Neural cell (in vitro differentiated cells): ENCODE measurements at regions not wholly inside any gene's neighbourhood (a gene's known extent, or its start where the extent isn't known, plus 50 kb on each side); places are given as distances from the start of the nearest gene placed in this dataset.

Experiments used
- H2AFZ ChIP-seq: fragments of 200-600, 300-800 bp; sonication (generic), shearing (Covaris generic); 2 replicates; pipeline ENCODE4 v1.6.0; 2014; ENCODE audit warnings: low read depth, mild to moderate bottlenecking, antibody characterized with exemption, low read length, moderate library complexity
- H3F3A ChIP-seq: fragments of 200-600 bp; shearing (Covaris generic); 2 replicates; pipeline ENCODE4 v1.6.1; 2016; ENCODE audit warnings: mild to moderate bottlenecking, moderate library complexity, mixed read lengths, antibody characterized with exemption, low read length; ENCODE audit not compliant: insufficient read depth, poor library complexity, severe bottlenecking
- H3K27ac ChIP-seq: fragments of 200-600, 300-800 bp; sonication (generic), shearing (Covaris generic); 2 replicates; pipeline ENCODE4 v1.5.1; 2014; ENCODE audit warnings: mild to moderate bottlenecking, low read length, moderate library complexity
- H3K27me3 ChIP-seq: fragments of 300-800, 200-600 bp; sonication (generic), shearing (Covaris generic); 2 replicates; pipeline ENCODE4 v1.6.0; 2014; ENCODE audit warnings: mild to moderate bottlenecking, low read depth, low read length, moderate library complexity; ENCODE audit not compliant: insufficient read depth
- H3K36me3 ChIP-seq: fragments of 300-800, 200-600 bp; sonication (generic), shearing (Covaris generic); 2 replicates; pipeline ENCODE4 v1.5.1; 2014; ENCODE audit warnings: mild to moderate bottlenecking, antibody characterized with exemption, low read length, moderate library complexity; ENCODE audit not compliant: insufficient read depth
- H3K4me2 ChIP-seq: fragments of 300-800, 200-600 bp; sonication (generic), shearing (Covaris generic); 2 replicates; pipeline ENCODE4 v1.6.0; 2014; ENCODE audit warnings: mild to moderate bottlenecking, low read length
- H3K4me3 ChIP-seq: fragments of 300-800, 200-600 bp; sonication (generic), shearing (Covaris generic); 2 replicates; pipeline ENCODE4 v1.5.1; 2014; ENCODE audit warnings: mild to moderate bottlenecking, low read length, moderate library complexity
- H3K79me2 ChIP-seq: fragments of 200-600 bp; shearing (Covaris generic); replicated peaks from 2 replicates; pipeline ENCODE4 v1.6.0; 2014; ENCODE audit warnings: mild to moderate bottlenecking, low read length, moderate library complexity; ENCODE audit not compliant: insufficient read depth
- H3K9ac ChIP-seq: fragments of 300-800, 200-600 bp; sonication (generic), shearing (Covaris generic); 2 replicates; pipeline ENCODE4 v1.6.1; 2016; ENCODE audit warnings: mild to moderate bottlenecking, low read length, mixed read lengths
- H3K9me2 ChIP-seq: fragments of 200-600 bp; shearing (Covaris generic); 2 replicates; pipeline ENCODE4 v1.6.1; 2016; ENCODE audit warnings: mild to moderate bottlenecking, low read length, mixed read lengths; ENCODE audit not compliant: insufficient read depth
- H3K9me3 ChIP-seq: fragments of 200-600, 300-800 bp; sonication (generic), shearing (Covaris generic); 2 replicates; pipeline ENCODE4 v1.6.1; 2016; ENCODE audit warnings: mild to moderate bottlenecking, mixed run types, low read length, moderate library complexity, mixed read lengths
- H4K20me1 ChIP-seq: fragments of 200-600 bp; shearing (Covaris generic); 2 replicates; pipeline ENCODE4 v1.6.1; 2016; ENCODE audit warnings: mild to moderate bottlenecking, mixed run types; ENCODE audit not compliant: insufficient read depth
- EP300 ChIP-seq: fragments of 450-650 bp; conservative IDR thresholded peaks from 2 replicates; pipeline ENCODE4 v1.6.1; 2014; ENCODE audit warnings: antibody characterized with exemption, mild to moderate bottlenecking, moderate library complexity; ENCODE audit not compliant: poor library complexity, severe bottlenecking
- EZH2 ChIP-seq: fragments of 200-600, 300-800 bp; shearing (Covaris generic), sonication (generic); IDR thresholded peaks from 2 replicates; pipeline ENCODE4 v1.6.1; 2014; ENCODE audit warnings: antibody characterized with exemption, low read length, borderline replicate concordance, mild to moderate bottlenecking; ENCODE audit not compliant: insufficient read depth, poor library complexity, severe bottlenecking
- MXI1 ChIP-seq: fragments of 450-650 bp; conservative IDR thresholded peaks from 2 replicates; pipeline ENCODE4 v1.6.1; 2014; ENCODE audit warnings: antibody characterized with exemption, mild to moderate bottlenecking; ENCODE audit not compliant: poor library complexity, severe bottlenecking
- POLR2AphosphoS5 ChIP-seq: IDR thresholded peaks from 2 replicates; pipeline ENCODE4 v1.6.1; 2012
- RAD21 ChIP-seq: fragments of 450-650 bp; conservative IDR thresholded peaks from 2 replicates; pipeline ENCODE4 v1.6.1; 2014; ENCODE audit warnings: antibody characterized with exemption, mild to moderate bottlenecking, moderate library complexity
- SMC3 ChIP-seq: fragments of 450-650 bp; conservative IDR thresholded peaks from 2 replicates; pipeline ENCODE4 v1.6.1; 2014; ENCODE audit warnings: antibody characterized with exemption, mild to moderate bottlenecking, moderate library complexity; ENCODE audit not compliant: poor library complexity
- TAF1 ChIP-seq: IDR thresholded peaks from 2 replicates; pipeline ENCODE4 v1.6.1; 2012; ENCODE audit warnings: low read depth
- TF ChIP-seq, protein P1 (sequence below): fragments of 450-650 bp; IDR thresholded peaks from 2 replicates; pipeline ENCODE4 v1.5.1; 2014; ENCODE audit warnings: antibody characterized with exemption, mild to moderate bottlenecking, moderate library complexity; ENCODE audit not compliant: poor library complexity, severe bottlenecking
- TF ChIP-seq, protein P2 (sequence below): IDR thresholded peaks from 2 replicates; pipeline ENCODE4 v1.6.1; 2012; ENCODE audit warnings: borderline replicate concordance

DNA sequence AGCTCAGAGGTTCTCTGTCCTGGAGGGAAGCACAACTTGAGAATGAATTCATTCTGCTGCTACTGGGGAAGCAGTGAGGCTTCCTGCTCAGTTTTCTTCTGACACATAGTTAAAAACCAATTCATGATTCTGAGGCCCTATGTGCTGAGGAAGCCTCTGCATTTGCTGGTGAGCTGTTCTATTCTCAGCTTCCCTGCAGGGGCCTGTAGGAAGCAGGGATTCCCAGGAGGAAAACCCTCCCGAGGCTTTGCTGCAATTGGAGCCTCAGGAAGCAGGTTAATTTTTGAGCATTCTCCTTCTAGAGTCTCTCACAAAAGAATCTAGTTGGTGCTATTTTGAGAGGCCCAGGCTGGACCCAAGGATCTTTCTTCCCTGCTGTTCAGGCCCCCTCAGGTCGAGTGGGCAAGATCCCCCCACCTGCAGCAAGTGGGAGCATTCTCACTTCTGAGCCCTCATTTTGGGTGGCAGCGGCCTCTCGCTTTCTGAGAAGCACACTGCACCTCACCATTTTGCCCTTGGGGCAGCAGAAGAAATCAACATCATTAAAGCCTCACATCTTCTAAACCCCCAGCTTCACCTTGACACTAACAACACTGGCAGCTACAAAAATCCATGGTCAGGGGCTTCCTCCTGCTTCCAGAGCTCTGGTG, 197.5 kb upstream of the TSC22D2 start:
- no peak overlapping the region for H3K4me3 ChIP-seq
- H2AFZ ChIP-seq, result no peak overlapping the region
- H3K27me3 ChIP-seq, result no peaks in the 10 kb centered on the region
- H3K9ac ChIP-seq, result no peak overlapping the region
- H3K9me3 ChIP-seq, result no peaks in the 10 kb centered on the region
- H3K9me2 ChIP-seq, result no peaks in the 10 kb centered on the region
- TF ChIP-seq, protein P1, sequence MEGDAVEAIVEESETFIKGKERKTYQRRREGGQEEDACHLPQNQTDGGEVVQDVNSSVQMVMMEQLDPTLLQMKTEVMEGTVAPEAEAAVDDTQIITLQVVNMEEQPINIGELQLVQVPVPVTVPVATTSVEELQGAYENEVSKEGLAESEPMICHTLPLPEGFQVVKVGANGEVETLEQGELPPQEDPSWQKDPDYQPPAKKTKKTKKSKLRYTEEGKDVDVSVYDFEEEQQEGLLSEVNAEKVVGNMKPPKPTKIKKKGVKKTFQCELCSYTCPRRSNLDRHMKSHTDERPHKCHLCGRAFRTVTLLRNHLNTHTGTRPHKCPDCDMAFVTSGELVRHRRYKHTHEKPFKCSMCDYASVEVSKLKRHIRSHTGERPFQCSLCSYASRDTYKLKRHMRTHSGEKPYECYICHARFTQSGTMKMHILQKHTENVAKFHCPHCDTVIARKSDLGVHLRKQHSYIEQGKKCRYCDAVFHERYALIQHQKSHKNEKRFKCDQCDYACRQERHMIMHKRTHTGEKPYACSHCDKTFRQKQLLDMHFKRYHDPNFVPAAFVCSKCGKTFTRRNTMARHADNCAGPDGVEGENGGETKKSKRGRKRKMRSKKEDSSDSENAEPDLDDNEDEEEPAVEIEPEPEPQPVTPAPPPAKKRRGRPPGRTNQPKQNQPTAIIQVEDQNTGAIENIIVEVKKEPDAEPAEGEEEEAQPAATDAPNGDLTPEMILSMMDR, result no peak
- no peak for TF ChIP-seq EP300
- no peaks in the 10 kb centered on the region for H3K79me2 ChIP-seq
- H3K4me2 ChIP-seq, result no peak overlapping the region
- no peaks in the 10 kb centered on the region for H3K36me3 ChIP-seq
- H3K27ac ChIP-seq, result no peak overlapping the region
- H3F3A ChIP-seq, result no peaks in the 10 kb centered on the region
- no peaks in the 10 kb centered on the region for H4K20me1 ChIP-seq

DNA sequence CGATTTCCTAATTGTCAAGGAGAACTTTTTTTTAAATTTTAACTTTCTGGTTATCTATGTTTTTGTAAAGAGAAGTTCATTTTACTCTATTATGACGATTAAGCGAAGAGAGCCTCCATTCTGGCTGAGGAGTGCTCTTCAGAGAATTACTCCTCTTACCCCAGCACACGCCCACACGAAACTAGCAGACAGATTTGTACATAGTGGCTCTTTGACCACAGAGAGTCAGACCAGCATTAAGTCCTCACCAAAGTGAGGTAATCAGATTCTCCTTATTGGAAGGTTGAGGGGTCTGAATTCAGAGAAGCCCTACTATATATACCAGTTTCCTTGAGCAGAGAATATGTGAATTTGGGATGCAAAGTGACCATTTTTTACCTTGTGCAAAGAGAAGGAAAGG, 204.8 kb upstream of the TSC22D2 start:
- Histone ChIP-seq H3K9ac (no peak overlapping the region), H3K27ac (no peak overlapping the region), H3K4me3 (no peak overlapping the region), H3K9me3 (no peaks in the 10 kb centered on the region), H2AFZ (no peak overlapping the region), H3K27me3 (no peaks in the 10 kb centered on the region), H3K9me2 (no peaks in the 10 kb centered on the region), H3K4me2 (no peak overlapping the region), H3K79me2 (no peaks in the 10 kb centered on the region), H3F3A (no peaks in the 10 kb centered on the region), H4K20me1 (no peaks in the 10 kb centered on the region), H3K36me3 (no peaks in the 10 kb centered on the region)
- TF ChIP-seq TAF1, result no peak
- no peak for TF ChIP-seq RAD21
- TF ChIP-seq, protein P2, sequence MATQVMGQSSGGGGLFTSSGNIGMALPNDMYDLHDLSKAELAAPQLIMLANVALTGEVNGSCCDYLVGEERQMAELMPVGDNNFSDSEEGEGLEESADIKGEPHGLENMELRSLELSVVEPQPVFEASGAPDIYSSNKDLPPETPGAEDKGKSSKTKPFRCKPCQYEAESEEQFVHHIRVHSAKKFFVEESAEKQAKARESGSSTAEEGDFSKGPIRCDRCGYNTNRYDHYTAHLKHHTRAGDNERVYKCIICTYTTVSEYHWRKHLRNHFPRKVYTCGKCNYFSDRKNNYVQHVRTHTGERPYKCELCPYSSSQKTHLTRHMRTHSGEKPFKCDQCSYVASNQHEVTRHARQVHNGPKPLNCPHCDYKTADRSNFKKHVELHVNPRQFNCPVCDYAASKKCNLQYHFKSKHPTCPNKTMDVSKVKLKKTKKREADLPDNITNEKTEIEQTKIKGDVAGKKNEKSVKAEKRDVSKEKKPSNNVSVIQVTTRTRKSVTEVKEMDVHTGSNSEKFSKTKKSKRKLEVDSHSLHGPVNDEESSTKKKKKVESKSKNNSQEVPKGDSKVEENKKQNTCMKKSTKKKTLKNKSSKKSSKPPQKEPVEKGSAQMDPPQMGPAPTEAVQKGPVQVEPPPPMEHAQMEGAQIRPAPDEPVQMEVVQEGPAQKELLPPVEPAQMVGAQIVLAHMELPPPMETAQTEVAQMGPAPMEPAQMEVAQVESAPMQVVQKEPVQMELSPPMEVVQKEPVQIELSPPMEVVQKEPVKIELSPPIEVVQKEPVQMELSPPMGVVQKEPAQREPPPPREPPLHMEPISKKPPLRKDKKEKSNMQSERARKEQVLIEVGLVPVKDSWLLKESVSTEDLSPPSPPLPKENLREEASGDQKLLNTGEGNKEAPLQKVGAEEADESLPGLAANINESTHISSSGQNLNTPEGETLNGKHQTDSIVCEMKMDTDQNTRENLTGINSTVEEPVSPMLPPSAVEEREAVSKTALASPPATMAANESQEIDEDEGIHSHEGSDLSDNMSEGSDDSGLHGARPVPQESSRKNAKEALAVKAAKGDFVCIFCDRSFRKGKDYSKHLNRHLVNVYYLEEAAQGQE, result no peak

DNA sequence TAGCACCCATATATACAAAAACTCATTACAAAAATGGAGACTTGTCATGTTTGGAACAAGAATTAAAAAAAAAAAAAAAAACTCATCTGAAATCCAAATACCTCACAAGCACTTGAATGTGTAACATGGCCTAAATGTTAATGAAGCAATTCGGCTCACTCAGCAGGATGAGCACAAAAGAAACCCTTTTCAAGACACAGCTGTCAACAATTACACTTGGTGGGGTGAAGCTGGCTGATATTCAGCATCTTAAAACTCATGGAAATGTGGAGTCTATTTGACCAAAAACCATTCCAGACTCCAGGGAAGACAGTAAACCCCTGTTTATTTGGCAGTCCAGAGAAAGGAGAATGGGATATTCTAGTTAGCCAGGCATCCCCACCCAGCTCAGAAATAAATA, 205.4 kb upstream of the TSC22D2 start:
- H2AFZ ChIP-seq, result no peak overlapping the region
- H3K4me2 ChIP-seq, result no peak overlapping the region
- H3K4me3 ChIP-seq, result no peak overlapping the region
- H3K9ac ChIP-seq, result no peak overlapping the region
- H3K36me3 ChIP-seq, result no peaks in the 10 kb centered on the region
- H3K9me2 ChIP-seq, result no peaks in the 10 kb centered on the region
- no peaks in the 10 kb centered on the region for H4K20me1 ChIP-seq
- no peaks in the 10 kb centered on the region for H3F3A ChIP-seq
- no peaks in the 10 kb centered on the region for H3K9me3 ChIP-seq
- TF ChIP-seq, protein P2, result no peak
- TF ChIP-seq TAF1 (no peak), POLR2AphosphoS5 (no peak), RAD21 (no peak), MXI1 (no peak), SMC3 (no peak), EZH2 (no peak), EP300 (no peak)
- TF ChIP-seq, protein P1, result no peak
- H3K79me2 ChIP-seq, result no peaks in the 10 kb centered on the region
- no peak overlapping the region for H3K27ac ChIP-seq
- no peaks in the 10 kb centered on the region for H3K27me3 ChIP-seq
